ENCODE measurements at regions not wholly inside any gene's neighbourhood (a gene's known extent, or its start where the extent isn't known, plus 50 kb on each side); places are given as distances from the start of the nearest gene placed in this dataset.
"Not testable (repeated sequence)": the region's sequence is repeated elsewhere in the genome, so short reads cannot be mapped to it uniquely, and the experiment has no call there.

DNA sequence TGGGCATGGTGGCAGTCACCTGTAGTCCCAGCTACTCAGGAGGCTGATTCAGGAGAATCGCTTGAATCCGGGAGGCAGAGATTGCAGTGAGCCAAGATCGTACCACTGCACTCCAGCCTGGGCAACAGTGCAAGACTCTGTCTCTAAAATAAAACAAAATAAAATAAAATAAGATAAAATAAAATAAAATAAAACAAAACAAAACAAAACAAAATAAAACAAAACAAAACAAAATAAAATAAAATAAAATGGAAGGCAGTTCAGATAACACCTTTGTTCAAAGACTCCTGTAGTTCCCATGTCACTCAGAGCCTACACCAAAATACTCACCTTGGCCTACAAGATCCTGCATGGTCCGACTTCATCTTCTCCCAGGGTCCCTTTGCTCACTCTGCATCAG lies 61.3 kb downstream of the SYF2 start:
- not testable (repeated sequence) for H3K4me2 ChIP-seq (ENCODE audit: low read length); DNase-seq; H3K18ac ChIP-seq (ENCODE audit: low read length); H2BK15ac ChIP-seq (replicated peaks; ENCODE audit: low read depth); H2BK120ac ChIP-seq (ENCODE audit: low read depth, low read length); H2AK5ac ChIP-seq (ENCODE audit: low read length); H3K36me3 ChIP-seq (ENCODE audit: control insufficient read depth, insufficient read depth, low read length); H3K27ac ChIP-seq (ENCODE audit: low read depth, low read length); H4K8ac ChIP-seq (ENCODE audit: low read depth, low read length); H3K56ac ChIP-seq (ENCODE audit: low read length); H4K5ac ChIP-seq (ENCODE audit: low read length); H3K9ac ChIP-seq (ENCODE audit: low read length); H3K27me3 ChIP-seq (ENCODE audit: insufficient read depth, low read length, poor library complexity); H2BK5ac ChIP-seq (ENCODE audit: low read length); H3K79me2 ChIP-seq (ENCODE audit: control insufficient read depth, insufficient read depth, low read length); H3K23ac ChIP-seq (ENCODE audit: low read length); H3K4me3 ChIP-seq (ENCODE audit: low read length); H3K79me1 ChIP-seq (ENCODE audit: low read length); H3K4ac ChIP-seq (ENCODE audit: low read depth, low read length); H3K4me1 ChIP-seq (ENCODE audit: control insufficient read depth, low read depth, low read length)
- no CpG with 5 or more reads among the region's 4 CpGs for WGBS (ENCODE audit: extremely low coverage, insufficient coverage, low lambda C conversion rate)

DNA sequence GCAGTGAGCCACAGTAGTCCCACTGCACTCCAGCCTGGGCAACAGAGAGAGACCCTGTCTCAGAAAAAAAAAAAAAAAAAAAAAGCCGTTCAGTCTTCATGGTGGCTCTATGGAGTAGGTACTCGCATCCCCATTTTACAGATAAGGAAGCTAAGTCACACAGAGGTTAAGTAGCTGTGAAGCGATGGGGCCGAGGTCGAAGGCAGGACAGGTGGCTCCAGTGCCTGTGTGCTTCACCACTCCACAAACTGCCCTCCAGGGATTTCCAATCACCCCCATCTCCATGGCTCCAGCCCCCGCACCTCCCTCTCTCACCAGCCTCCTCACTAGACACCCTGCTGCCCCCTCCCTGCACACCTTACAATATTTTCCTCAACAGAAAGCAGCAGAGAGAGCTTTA lies 61.9 kb downstream of the SYF2 start:
- WGBS (ENCODE audit: extremely low coverage, insufficient coverage, low lambda C conversion rate), result no CpG with 5 or more reads among the region's 6 CpGs

GRCh38 chr1:25169610-25170009 lies 62.7 kb downstream of the SYF2 start:
- Histone ChIP-seq H3K18ac (ENCODE audit: low read length) (no peak overlapping the region), H3K4me1 (ENCODE audit: control insufficient read depth, low read depth, low read length) (no peaks in the 10 kb centered on the region), H2BK120ac (ENCODE audit: low read depth, low read length) (no peak overlapping the region), H4K8ac (ENCODE audit: low read depth, low read length) (no peak overlapping the region), H3K23ac (ENCODE audit: low read length) (no peak overlapping the region), H2BK15ac (replicated peaks; ENCODE audit: low read depth) (no peak overlapping the region), H3K79me2 (ENCODE audit: control insufficient read depth, insufficient read depth, low read length) (no peaks in the 10 kb centered on the region), H3K4ac (ENCODE audit: low read depth, low read length) (no peak overlapping the region), H3K4me2 (ENCODE audit: low read length) (no peak overlapping the region), H3K56ac (ENCODE audit: low read length) (no peak overlapping the region), H3K79me1 (ENCODE audit: low read length) (no peaks in the 10 kb centered on the region), H3K27ac (ENCODE audit: low read depth, low read length) (no peak overlapping the region), H3K36me3 (ENCODE audit: control insufficient read depth, insufficient read depth, low read length) (no peaks in the 10 kb centered on the region), H4K5ac (ENCODE audit: low read length) (no peak overlapping the region), H3K27me3 (ENCODE audit: insufficient read depth, low read length, poor library complexity) (no peaks in the 10 kb centered on the region), H3K9ac (ENCODE audit: low read length) (no peak overlapping the region), H3K4me3 (ENCODE audit: low read length) (no peak overlapping the region), H2BK5ac (ENCODE audit: low read length) (no peak overlapping the region), H2AK5ac (ENCODE audit: low read length) (no peak overlapping the region)
- WGBS (ENCODE audit: extremely low coverage, insufficient coverage, low lambda C conversion rate), result no CpG with 5 or more reads among the region's 8 CpGs
- no peak for DNase-seq

More for the DNA sequence above, 61.9 kb downstream of the SYF2 start:
- Histone ChIP-seq H3K36me3 (ENCODE audit: control insufficient read depth, insufficient read depth, low read length) (no peaks in the 10 kb centered on the region), H3K79me2 (ENCODE audit: control insufficient read depth, insufficient read depth, low read length) (no peaks in the 10 kb centered on the region), H2BK120ac (ENCODE audit: low read depth, low read length) (no peak overlapping the region), H2AK5ac (ENCODE audit: low read length) (no peak overlapping the region), H3K18ac (ENCODE audit: low read length) (no peak overlapping the region), H2BK5ac (ENCODE audit: low read length) (no peak overlapping the region), H3K79me1 (ENCODE audit: low read length) (no peaks in the 10 kb centered on the region), H3K56ac (ENCODE audit: low read length) (no peak overlapping the region), H4K8ac (ENCODE audit: low read depth, low read length) (no peak overlapping the region), H3K27ac (ENCODE audit: low read depth, low read length) (no peak overlapping the region), H2BK15ac (replicated peaks; ENCODE audit: low read depth) (no peak overlapping the region), H3K27me3 (ENCODE audit: insufficient read depth, low read length, poor library complexity) (no peaks in the 10 kb centered on the region), H3K4me2 (ENCODE audit: low read length) (no peak overlapping the region), H3K23ac (ENCODE audit: low read length) (no peak overlapping the region), H3K4ac (ENCODE audit: low read depth, low read length) (no peak overlapping the region), H3K4me3 (ENCODE audit: low read length) (no peak overlapping the region), H3K4me1 (ENCODE audit: control insufficient read depth, low read depth, low read length) (no peaks in the 10 kb centered on the region), H4K5ac (ENCODE audit: low read length) (no peak overlapping the region), H3K9ac (ENCODE audit: low read length) (no peak overlapping the region)
- no peak for DNase-seq

DNA sequence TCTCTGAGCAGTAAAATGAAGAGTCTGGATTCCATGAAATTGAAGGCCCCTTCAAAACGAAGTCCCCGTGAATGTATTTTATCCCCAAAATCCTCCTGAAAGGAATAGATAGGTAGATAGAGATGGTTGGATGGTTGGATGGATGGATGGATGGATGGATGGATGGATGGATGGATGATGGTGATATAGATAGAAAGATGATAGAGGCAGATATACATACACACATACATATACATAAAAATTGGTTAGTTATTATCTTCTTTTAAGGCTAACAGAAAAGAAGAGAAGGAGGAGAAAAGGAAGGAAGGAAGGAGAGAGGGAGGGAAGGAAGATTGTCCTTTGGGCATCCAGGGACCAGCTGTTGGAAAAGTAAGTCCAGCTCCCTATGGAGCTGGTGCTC lies 63.1 kb downstream of the SYF2 start:
- Histone ChIP-seq H3K27me3 (ENCODE audit: insufficient read depth, low read length, poor library complexity) (no peaks in the 10 kb centered on the region), H3K18ac (ENCODE audit: low read length) (no peak overlapping the region), H4K8ac (ENCODE audit: low read depth, low read length) (no peak overlapping the region), H2BK5ac (ENCODE audit: low read length) (no peak overlapping the region), H2AK5ac (ENCODE audit: low read length) (no peak overlapping the region), H3K56ac (ENCODE audit: low read length) (no peak overlapping the region), H3K27ac (ENCODE audit: low read depth, low read length) (no peak overlapping the region), H4K5ac (ENCODE audit: low read length) (no peak overlapping the region), H3K9ac (ENCODE audit: low read length) (no peak overlapping the region), H3K79me1 (ENCODE audit: low read length) (no peaks in the 10 kb centered on the region), H2BK120ac (ENCODE audit: low read depth, low read length) (no peak overlapping the region), H3K79me2 (ENCODE audit: control insufficient read depth, insufficient read depth, low read length) (no peaks in the 10 kb centered on the region), H2BK15ac (replicated peaks; ENCODE audit: low read depth) (no peak overlapping the region), H3K4me3 (ENCODE audit: low read length) (no peak overlapping the region), H3K36me3 (ENCODE audit: control insufficient read depth, insufficient read depth, low read length) (no peaks in the 10 kb centered on the region), H3K23ac (ENCODE audit: low read length) (no peak overlapping the region), H3K4me1 (ENCODE audit: control insufficient read depth, low read depth, low read length) (no peaks in the 10 kb centered on the region), H3K4me2 (ENCODE audit: low read length) (no peak overlapping the region), H3K4ac (ENCODE audit: low read depth, low read length) (no peak overlapping the region)
- no peak for DNase-seq
- no CpG with 5 or more reads among the region's 2 CpGs for WGBS (ENCODE audit: extremely low coverage, insufficient coverage, low lambda C conversion rate)

DNA sequence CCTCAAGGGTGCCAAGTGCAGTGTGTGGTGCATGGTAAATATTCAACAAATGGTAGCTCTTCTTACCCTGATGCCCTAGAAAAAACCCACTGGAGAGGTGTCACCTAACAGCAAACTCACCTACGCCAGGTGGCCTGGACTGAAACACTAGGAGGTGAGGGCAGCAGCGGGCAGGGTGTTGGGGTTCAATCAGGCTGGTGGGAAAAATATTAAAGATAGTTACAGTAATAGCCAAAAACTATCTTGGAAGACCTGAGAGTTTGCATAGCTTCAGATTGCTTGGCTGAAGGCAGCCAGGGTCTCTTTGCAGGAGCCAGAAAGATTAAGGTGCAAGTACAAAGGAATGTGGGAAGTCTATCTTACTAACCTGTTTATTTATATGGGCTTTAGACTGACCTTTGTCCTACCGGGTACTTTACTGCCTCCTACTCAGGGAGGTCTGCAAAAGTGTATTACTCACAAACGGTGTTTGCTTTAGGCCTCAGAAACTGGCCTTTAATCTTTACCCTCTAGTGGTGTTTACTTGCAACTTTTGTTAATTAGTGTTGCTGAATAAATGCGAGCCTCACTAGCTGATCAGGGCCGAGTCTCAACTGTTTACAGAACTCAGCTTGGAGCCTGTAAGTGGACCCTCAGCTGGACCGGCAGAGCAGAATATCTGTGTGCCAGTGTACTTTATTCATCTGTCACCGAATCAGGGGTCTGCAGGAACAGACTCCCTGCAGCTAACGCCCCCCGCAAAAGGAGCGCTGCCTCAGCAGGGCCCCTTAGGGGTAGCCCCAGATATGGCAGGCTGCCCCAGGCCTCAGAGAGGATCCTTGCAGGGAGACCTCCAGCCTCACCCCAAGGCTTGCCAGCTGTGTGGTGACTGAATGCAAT lies 63.9 kb downstream of the SYF2 start:
- no CpG with 5 or more reads among the region's 11 CpGs for WGBS (ENCODE audit: extremely low coverage, insufficient coverage, low lambda C conversion rate)
- no peak overlapping the region for H4K5ac ChIP-seq (ENCODE audit: low read length)
- DNase-seq, result no peak
- H3K27me3 ChIP-seq (ENCODE audit: insufficient read depth, low read length, poor library complexity), result no peaks in the 10 kb centered on the region
- H3K36me3 ChIP-seq (ENCODE audit: control insufficient read depth, insufficient read depth, low read length), result no peaks in the 10 kb centered on the region
- H2BK5ac ChIP-seq (ENCODE audit: low read length), result no peak overlapping the region
- no peak overlapping the region for H3K27ac ChIP-seq (ENCODE audit: low read depth, low read length)
- H3K9ac ChIP-seq (ENCODE audit: low read length), result no peak overlapping the region
- H3K79me2 ChIP-seq (ENCODE audit: control insufficient read depth, insufficient read depth, low read length), result no peaks in the 10 kb centered on the region
- H3K23ac ChIP-seq (ENCODE audit: low read length), result no peak overlapping the region
- H4K8ac ChIP-seq (ENCODE audit: low read depth, low read length), result no peak overlapping the region
- H3K79me1 ChIP-seq (ENCODE audit: low read length), result no peaks in the 10 kb centered on the region
- no peak overlapping the region for H2AK5ac ChIP-seq (ENCODE audit: low read length)
- peak overlapping the region; percentile 25 for H3K56ac ChIP-seq (ENCODE audit: low read length)
- no peak overlapping the region for H3K4ac ChIP-seq (ENCODE audit: low read depth, low read length)
- no peak overlapping the region for H2BK120ac ChIP-seq (ENCODE audit: low read depth, low read length)
- H3K4me2 ChIP-seq (ENCODE audit: low read length), result no peak overlapping the region
- no peak overlapping the region for H2BK15ac ChIP-seq (replicated peaks; ENCODE audit: low read depth)
- H3K4me1 ChIP-seq (ENCODE audit: control insufficient read depth, low read depth, low read length), result no peaks in the 10 kb centered on the region
- H3K18ac ChIP-seq (ENCODE audit: low read length), result no peak overlapping the region
- no peak overlapping the region for H3K4me3 ChIP-seq (ENCODE audit: low read length)
